LNCAP (cell line): ENCODE measurements at regions not wholly inside any gene's neighbourhood (a gene's known extent, or its start where the extent isn't known, plus 50 kb on each side); places are given as distances from the start of the nearest gene placed in this dataset.

Experiments
- TF ChIP-seq, protein P1 (sequence below): fragments of 450-650 bp; IDR thresholded peaks from 2 replicates; pipeline ENCODE4 v1.5.1; 2017; ENCODE audit warnings: mild to moderate bottlenecking

DNA sequence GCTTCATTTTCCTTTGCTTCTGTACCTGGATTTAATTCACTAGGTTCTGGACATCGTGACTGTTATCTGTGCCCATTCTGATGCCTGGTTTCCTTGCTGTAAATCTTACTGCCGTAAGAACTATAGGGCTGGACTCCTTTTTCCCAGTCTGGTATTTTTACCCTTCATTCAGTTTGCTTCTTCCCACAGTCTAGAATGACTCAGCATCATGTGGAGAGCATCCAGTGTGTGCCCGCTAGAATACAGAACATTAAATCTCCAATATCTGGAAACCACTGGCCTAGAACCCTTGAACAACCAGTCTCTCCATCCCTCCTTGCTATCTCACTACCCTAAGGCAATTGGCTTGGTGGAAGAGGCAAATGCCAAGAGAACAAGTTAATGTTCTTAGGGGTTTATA, 1075.4 kb upstream of the ZEB2 start:
- TF ChIP-seq, protein P1, sequence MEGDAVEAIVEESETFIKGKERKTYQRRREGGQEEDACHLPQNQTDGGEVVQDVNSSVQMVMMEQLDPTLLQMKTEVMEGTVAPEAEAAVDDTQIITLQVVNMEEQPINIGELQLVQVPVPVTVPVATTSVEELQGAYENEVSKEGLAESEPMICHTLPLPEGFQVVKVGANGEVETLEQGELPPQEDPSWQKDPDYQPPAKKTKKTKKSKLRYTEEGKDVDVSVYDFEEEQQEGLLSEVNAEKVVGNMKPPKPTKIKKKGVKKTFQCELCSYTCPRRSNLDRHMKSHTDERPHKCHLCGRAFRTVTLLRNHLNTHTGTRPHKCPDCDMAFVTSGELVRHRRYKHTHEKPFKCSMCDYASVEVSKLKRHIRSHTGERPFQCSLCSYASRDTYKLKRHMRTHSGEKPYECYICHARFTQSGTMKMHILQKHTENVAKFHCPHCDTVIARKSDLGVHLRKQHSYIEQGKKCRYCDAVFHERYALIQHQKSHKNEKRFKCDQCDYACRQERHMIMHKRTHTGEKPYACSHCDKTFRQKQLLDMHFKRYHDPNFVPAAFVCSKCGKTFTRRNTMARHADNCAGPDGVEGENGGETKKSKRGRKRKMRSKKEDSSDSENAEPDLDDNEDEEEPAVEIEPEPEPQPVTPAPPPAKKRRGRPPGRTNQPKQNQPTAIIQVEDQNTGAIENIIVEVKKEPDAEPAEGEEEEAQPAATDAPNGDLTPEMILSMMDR = no peak

DNA sequence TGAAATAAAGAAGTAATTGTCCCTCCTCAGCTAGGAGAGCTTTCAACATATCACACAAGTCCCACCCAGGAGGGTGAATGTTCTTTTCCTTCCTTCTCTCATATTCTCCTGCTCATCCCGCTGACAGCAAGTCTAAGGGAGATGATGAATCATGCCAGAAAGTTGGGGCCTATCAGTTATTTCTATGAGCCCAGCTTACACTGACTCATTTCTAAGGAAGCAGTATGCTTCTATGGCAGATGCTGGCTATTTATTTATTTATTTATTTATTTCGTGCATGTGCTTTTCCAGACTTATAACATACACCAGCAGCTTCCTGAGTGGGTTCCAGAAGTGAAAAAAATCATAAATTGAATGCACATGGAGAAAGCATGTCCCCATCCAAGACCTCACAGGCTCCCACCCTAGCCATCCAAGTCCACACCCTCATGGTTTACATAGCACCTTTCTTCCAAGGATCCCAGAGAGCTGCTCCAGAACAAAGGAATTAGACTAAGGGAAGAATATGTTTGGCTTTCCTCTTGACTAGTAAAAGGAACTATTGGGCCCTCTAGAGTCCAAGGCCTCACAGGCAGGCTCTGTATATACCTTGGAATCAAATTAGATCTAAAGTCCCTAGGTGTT, 1074.2 kb upstream of the ZEB2 start:
- TF ChIP-seq, protein P1 = no peak

DNA sequence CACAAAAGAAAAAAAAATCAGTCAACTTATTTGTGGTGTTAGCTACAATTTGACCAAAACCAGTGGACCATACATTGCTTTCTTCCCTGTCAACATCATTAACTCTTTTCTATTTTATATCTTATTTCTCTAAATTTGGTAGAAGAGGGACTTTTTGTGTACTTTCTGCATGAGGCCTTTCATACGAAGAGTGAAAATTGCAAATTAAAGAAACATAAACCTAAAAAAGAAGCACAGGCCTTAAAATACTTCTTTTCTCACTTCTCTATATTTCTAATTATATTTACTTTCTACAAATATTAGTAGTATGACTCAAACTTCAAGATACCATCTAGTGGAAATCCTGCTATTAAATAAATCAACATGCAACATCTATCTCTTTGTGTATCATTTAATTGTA, 1073.4 kb upstream of the ZEB2 start:
- TF ChIP-seq, protein P1 = no peak

DNA sequence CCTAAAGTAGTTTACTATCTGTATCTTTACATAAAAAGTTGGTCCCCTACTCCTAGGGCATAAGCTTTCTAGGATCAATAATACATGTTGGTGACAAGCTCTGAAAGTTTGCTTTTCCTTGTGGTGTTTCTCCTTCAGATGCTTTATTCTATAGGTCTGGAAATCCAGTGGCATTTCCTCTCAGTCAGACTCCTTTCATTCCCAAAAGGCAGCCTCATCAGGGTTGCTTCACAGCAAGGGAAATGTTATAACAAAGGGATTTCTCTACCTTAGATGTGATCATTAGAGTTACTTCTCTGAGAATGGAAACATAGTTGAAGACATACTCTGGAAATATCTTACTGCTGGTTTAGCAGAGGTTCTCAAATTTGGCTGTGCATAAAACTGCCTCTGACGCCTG, 1072.4 kb upstream of the ZEB2 start:
- TF ChIP-seq, protein P1 = no peak

DNA sequence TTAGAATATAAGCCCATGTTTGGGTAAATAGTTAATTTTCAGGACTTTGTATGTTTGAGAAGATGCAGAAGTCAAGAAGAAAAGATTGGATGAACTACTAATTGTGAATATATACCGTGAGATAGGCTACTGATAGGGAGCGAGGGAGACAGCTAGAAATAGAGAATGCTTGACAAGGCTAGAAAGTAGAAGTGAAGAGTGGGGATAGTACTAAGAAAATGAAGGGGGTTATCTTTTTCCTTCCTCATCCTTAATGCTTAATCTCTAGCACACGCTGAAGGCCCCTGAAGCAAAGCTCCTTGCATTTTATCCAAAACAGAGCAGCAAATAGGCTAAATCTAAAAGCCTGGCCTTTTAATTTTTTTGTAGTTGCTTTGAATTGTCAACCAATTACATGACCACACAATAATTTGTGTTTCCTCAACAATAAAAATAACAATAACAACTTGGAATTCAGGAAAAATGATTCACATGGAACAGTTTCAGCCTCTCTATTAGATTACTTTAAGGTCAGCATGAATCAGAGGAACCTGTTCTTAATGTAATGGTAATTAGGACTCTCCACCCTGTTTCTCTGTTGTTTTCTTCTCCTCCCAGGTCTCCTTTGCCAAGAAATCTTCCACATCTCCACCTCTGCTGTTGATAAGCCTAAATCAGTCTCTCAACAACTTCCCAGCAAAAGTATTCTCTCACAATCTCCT, 1071.3 kb upstream of the ZEB2 start:
- TF ChIP-seq, protein P1 = no peak

DNA sequence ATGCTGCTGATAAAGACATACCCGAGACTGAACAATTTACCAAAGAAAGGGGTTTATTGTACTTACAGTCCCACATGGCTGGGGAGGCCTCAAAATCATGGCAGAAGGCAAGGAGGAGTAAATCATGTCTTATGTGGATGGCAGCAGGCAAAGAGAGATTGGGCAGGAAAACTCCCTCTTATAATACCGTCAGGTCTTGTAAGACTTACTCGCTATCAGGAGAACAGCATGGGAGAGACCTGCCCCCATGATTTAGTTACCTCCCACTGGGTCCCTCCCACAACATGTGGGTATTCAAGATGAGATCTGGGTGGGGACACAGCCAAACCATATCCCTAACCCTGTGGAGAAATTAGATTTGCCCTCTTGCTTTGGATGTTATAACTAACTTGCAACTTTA, 1068.0 kb upstream of the ZEB2 start:
- TF ChIP-seq, protein P1 = no peak

DNA sequence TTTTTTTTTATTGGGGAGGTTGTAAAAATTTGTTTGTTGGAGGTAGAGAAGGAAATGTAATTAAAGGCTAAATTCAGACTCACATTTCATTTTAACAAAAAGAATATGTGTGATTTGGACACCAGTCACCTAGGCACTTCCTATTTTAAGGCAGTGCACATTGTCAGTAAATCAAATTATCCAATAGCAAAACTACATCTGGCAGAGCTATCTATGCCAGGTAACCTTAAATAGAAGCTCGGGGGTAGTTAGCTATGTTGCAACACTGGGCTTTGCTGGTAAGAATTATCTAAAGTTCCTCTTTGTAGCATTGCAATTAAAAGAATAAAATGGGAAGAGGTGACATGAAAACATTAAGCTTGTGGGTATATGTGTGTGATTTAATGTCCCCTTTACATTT, 1064.4 kb upstream of the ZEB2 start:
- TF ChIP-seq, protein P1 = no peak
